Large intestine (tissue), 3 donors: ENCODE measurements at regions not wholly inside any gene's neighbourhood (a gene's known extent, or its start where the extent isn't known, plus 50 kb on each side); places are given as distances from the start of the nearest gene placed in this dataset.

Experiments used
- DNase-seq, 2 donors: peaks; one replicate each; pipeline versions ENCODE4 v3.0.0 to v3.0.0-alpha.2; 2013
- H3K27ac ChIP-seq: one replicate; pipeline ENCODE4 v1.5.1; 2013; ENCODE audit warnings: low read length
- H3K27me3 ChIP-seq: 2 replicates; pipeline ENCODE4 v1.6.1; 2013; ENCODE audit warnings: low read length; ENCODE audit not compliant: control insufficient read depth, insufficient read depth
- H3K36me3 ChIP-seq: 2 replicates; pipeline ENCODE4 v1.6.1; 2013; ENCODE audit warnings: low read length; ENCODE audit not compliant: control insufficient read depth, insufficient read depth
- H3K4me1 ChIP-seq: one replicate; pipeline ENCODE4 v1.6.1; 2013; ENCODE audit warnings: low read length; ENCODE audit not compliant: control insufficient read depth, insufficient read depth
- H3K4me3 ChIP-seq: one replicate; pipeline ENCODE4 v1.5.1; 2013; ENCODE audit warnings: low read length
- H3K9me3 ChIP-seq: one replicate; pipeline ENCODE4 v1.6.1; 2013; ENCODE audit warnings: mild to moderate bottlenecking, low read depth, low read length, moderate library complexity; ENCODE audit not compliant: control insufficient read depth
- WGBS: methylation state at CpG from one replicate; pipeline ENCODE4 v1.1.5; 2013; ENCODE audit warnings: low lambda C conversion rate; ENCODE audit not compliant: insufficient coverage; 5-methylcytosine and 5-hydroxymethylcytosine counted together

DNA sequence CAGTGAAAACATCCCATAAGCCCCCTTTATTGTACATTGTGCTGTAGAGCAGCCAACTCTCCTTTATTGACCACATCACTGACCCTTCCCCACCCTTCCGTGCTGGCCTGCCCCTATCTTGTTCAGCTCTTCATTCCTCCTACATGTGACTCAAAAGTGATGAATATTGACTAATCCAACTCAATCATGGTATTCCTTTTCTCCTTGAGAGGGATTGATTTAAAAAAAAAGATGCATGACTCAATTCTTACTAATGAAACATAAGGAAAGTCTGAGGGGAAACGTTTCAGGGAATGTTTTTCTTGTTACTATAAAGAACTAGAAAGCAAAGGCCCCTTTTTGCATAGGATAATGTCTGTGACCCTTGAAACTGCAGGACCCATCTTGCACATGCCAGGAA is 125.2 kb upstream of the SOX9 start:
- DNase-seq = no peak
- no peak overlapping the region for H3K27ac ChIP-seq
- H3K4me1 ChIP-seq = no peaks in the 10 kb centered on the region
- H3K9me3 ChIP-seq = no peaks in the 10 kb centered on the region
- H3K4me3 ChIP-seq = no peak overlapping the region
- no CpG with 5 or more reads among the region's 2 CpGs for WGBS
- no peaks in the 10 kb centered on the region for H3K27me3 ChIP-seq
- H3K36me3 ChIP-seq = no peaks in the 10 kb centered on the region

DNA sequence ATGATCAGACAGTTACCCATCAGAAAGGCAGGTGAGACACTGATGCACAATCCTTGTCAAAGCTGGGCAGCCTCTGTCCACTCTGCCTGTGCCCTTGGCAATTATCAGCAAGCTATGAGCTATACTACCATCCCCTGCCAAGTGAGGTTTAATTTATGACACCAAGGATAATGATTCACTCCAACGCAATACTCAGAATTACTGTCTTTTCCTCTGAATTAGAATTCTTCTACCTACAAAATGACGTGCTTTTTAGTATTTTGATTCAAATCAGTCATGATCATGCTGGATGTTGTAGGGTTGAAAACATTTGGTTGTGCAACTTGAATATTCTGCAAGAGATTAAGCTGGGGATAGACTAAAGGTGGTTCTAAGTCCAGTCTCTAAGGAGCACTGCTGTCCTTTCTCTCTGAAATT is 116.8 kb upstream of the SOX9 start:
- Histone ChIP-seq H3K4me3 (no peak overlapping the region), H3K36me3 (no peaks in the 10 kb centered on the region), H3K27me3 (no peaks in the 10 kb centered on the region), H3K27ac (no peak overlapping the region), H3K9me3 (no peaks in the 10 kb centered on the region), H3K4me1 (no peaks in the 10 kb centered on the region)
- no CpG with 5 or more reads among the region's 2 CpGs for WGBS
- no peak for DNase-seq

DNA sequence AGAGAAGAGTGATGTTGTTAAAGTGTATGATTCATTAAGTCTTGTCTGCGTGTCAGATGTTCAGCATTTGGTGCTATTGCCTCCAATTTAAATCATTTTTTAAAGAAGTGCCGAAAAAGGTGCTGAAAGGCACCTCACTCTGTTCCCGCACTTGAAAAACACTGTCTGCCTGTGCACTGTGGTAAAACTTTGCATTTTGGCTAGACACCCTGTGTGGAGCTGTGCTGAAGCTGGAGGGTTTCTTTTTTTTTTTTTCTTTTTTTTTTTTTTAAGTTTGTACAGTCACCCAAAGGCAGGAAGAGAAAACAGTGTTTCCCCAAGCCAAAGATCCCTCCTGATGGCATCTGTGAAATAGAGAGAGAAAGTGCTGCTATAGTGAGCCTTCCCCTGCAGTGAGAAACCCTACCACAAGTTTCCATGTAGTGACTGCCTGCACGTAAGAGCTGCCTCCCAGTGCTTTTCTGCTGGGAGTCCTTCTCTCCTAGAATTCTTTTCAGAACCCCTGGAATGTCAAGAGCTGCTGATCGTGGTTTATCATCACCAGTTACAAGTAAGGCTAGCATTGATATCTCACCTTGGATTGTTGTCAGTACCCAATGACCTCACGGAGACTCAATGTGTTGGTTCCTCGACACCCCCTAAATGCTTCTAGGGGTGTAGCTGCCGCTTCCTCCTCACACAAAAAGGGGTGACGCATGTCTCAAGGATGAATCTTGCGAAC is 116.0 kb upstream of the SOX9 start:
- H3K27me3 ChIP-seq = no peaks in the 10 kb centered on the region
- no peaks in the 10 kb centered on the region for H3K9me3 ChIP-seq
- DNase-seq = no peak
- no peak overlapping the region for H3K4me3 ChIP-seq
- no peaks in the 10 kb centered on the region for H3K4me1 ChIP-seq
- no peak overlapping the region for H3K27ac ChIP-seq
- 100% methylated on average over 1 of the region's 10 CpGs for WGBS
- no peaks in the 10 kb centered on the region for H3K36me3 ChIP-seq

GRCh38 chr17:72005332-72006163 is 115.3 kb upstream of the SOX9 start:
- WGBS = 100% methylated on average over 1 of the region's 6 CpGs
- Histone ChIP-seq H3K27me3 (peaks cover 3% of the 10 kb centered on the region), H3K9me3 (no peaks in the 10 kb centered on the region), H3K27ac (no peak overlapping the region), H3K4me1 (no peaks in the 10 kb centered on the region), H3K4me3 (no peak overlapping the region), H3K36me3 (no peaks in the 10 kb centered on the region)
- no peak for DNase-seq

DNA sequence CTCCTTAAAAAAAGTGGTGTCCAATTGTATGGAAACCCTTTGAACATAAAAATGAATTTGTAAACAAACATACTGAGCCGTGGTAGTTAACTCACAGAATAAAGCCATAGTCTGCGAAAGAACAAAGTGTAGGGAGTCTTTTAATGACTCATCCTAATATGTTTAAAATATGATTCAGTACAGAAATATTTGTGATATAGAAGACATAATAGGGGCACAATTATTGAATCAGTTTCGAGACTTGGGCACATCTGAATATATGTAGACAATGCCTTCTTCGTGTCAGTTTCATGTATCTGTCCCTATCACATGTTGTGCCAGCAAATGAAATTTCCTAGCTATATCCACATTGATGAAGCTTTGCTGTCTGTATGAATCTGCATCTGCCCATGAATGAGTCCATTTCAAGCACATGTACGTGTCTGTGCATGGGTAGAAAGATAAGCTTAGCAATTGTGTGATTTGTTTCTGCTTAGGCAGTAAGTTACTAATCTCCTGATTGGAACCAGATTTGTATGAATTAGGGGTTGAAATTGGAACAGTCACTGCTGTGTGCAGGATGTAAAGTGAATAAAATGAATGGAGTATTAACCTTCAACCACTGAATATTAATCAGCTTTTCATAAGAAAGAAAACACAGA is 112.5 kb upstream of the SOX9 start:
- Histone ChIP-seq H3K36me3 (no peaks in the 10 kb centered on the region), H3K4me3 (no peak overlapping the region), H3K9me3 (no peaks in the 10 kb centered on the region), H3K4me1 (no peaks in the 10 kb centered on the region), H3K27ac (no peak overlapping the region), H3K27me3 (peaks cover 6% of the 10 kb centered on the region)
- WGBS = no CpG with 5 or more reads among the region's 5 CpGs
- DNase-seq = no peak

GRCh38 chr17:72011561-72011960 is 109.3 kb upstream of the SOX9 start:
- Histone ChIP-seq H3K9me3 (no peaks in the 10 kb centered on the region), H3K36me3 (no peaks in the 10 kb centered on the region), H3K27ac (no peak overlapping the region), H3K4me1 (no peaks in the 10 kb centered on the region), H3K27me3 (peaks cover 7% of the 10 kb centered on the region), H3K4me3 (no peak overlapping the region)
- 100% methylated on average over 1 of the region's 1 CpG for WGBS
- no peak for DNase-seq

DNA sequence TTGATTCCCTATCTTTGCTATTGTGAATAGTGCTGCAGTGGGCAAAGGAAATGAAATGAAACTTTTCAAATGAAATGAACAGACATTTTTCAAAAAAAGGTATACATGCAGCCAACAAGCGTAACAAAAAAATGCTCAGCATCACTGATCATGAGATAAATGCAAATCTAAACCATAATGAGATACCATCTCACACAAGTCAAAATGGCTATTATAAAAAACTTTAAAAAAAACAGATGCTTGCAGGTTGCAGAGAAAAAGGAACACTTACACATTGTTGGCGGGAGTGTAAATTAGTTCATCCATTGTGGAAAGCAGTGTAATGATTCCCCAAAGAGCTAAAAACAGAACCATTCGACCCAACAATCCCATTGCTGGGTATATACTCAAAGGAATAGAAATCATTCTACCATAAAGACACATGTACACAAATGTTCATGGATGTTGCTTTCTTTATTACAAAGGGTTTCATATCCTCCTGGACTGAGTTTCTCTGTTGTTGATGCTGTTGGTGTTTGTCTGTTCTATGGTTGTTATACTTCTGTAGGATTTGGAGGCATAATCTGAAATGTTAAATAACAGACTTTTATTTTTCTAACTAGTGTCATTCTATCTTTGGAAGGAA is 99.3 kb upstream of the SOX9 start:
- Histone ChIP-seq H3K27ac (no peak overlapping the region), H3K36me3 (no peaks in the 10 kb centered on the region), H3K9me3 (no peaks in the 10 kb centered on the region), H3K27me3 (peaks cover 19% of the 10 kb centered on the region), H3K4me1 (no peaks in the 10 kb centered on the region), H3K4me3 (no peak overlapping the region)
- WGBS = 100% methylated on average over 1 of the region's 3 CpGs
- DNase-seq = no peak

DNA sequence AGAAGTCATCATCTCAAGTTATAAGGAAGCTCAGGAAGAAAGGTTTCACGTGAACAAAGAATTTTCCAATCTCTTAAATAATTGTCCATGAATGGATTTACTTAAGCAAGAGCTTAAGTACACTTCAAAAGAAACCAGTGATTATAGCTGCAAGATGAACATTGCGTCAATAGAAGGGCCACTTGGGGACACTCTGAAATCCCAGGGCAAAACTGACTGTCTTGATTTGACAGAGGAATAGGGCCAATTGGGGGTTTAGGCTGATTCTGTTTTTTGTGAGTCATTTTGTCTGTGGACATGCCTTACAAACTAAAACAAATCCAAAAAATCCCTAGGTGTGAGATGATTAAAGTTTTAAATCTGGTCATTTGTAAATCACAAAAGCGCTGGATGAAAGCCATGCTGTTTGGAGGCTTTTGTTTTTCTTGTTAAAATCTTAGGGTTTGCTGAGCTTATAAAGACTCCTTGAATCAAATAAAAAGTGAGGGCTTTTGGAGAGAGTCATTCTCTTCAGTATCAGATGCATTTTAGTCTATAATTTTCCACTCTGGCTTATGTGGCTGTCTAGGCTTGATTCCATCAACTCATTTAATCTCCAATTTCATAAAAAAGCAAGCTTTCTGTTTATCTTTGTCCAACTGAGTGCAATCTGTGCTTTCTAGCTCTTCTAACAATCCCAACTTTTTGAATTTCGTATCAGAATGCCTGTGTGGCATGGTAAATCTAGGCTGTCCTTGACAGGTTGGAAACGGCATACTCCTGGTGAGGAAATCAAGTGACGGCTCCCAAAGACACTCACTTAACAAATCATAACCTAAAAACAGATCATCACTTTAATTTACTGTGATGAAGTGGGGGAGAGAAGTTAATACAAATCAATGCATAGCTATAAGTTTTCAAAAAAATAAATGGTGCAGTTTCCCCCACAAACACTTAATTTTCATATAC is 98.2 kb upstream of the SOX9 start:
- no peak overlapping the region for H3K27ac ChIP-seq
- H3K4me3 ChIP-seq = no peak overlapping the region
- no peaks in the 10 kb centered on the region for H3K9me3 ChIP-seq
- peaks cover 25% of the 10 kb centered on the region for H3K27me3 ChIP-seq
- DNase-seq = no peak
- H3K4me1 ChIP-seq = no peaks in the 10 kb centered on the region
- 29% methylated on average over 1 of the region's 6 CpGs for WGBS
- no peaks in the 10 kb centered on the region for H3K36me3 ChIP-seq

- Histone ChIP-seq H3K9me3 (no peaks in the 10 kb centered on the region), H3K27me3 (peaks cover 14% of the 10 kb centered on the region), H3K4me3 (no peak overlapping the region), H3K36me3 (no peaks in the 10 kb centered on the region), H3K27ac (no peak overlapping the region), H3K4me1 (peaks cover under 1% of the 10 kb centered on the region)
- DNase-seq = no peak
Observed at GRCh38 chr17:72024457-72024856, 96.4 kb upstream of the SOX9 start.
